ENCODE measurements at regions not wholly inside any gene's neighbourhood (a gene's known extent, or its start where the extent isn't known, plus 50 kb on each side); places are given as distances from the start of the nearest gene placed in this dataset.

- no peak for TF ChIP-seq CTCF (IDR thresholded peaks at IDR 0.05; ENCODE audit: low read depth, low read length)
- H3K4me3 ChIP-seq (ENCODE audit: low read depth, low read length), result no peak overlapping the region
These were observed 136.5 kb upstream of the TNP1 start for GRCh38 chr2:216996279-216996845.

- no peak for TF ChIP-seq CTCF (IDR thresholded peaks at IDR 0.05; ENCODE audit: low read depth, low read length)
- no peak overlapping the region for H3K4me3 ChIP-seq (ENCODE audit: low read depth, low read length)
These were observed 134.5 kb upstream of the TNP1 start for GRCh38 chr2:216994353-216994854.

- no peak overlapping the region for H3K4me3 ChIP-seq (ENCODE audit: low read depth, low read length)
- TF ChIP-seq CTCF (IDR thresholded peaks at IDR 0.05; ENCODE audit: low read depth, low read length), result no peak
These were observed 132.3 kb upstream of the TNP1 start for GRCh38 chr2:216992056-216992675.

GRCh38 chr2:216991563-216991962, 131.7 kb upstream of the TNP1 start:
- no peak for TF ChIP-seq CTCF (IDR thresholded peaks at IDR 0.05; ENCODE audit: low read depth, low read length)
- no peak overlapping the region for H3K4me3 ChIP-seq (ENCODE audit: low read depth, low read length)

GRCh38 chr2:216989340-216990129, 129.7 kb upstream of the TNP1 start:
- no peak overlapping the region for H3K4me3 ChIP-seq (ENCODE audit: low read depth, low read length)
- TF ChIP-seq CTCF (IDR thresholded peaks at IDR 0.05; ENCODE audit: low read depth, low read length), result peak; percentile 29; the same call in 1 of the 2 replicates

- TF ChIP-seq CTCF (IDR thresholded peaks at IDR 0.05; ENCODE audit: low read depth, low read length), result no peak
- no peak overlapping the region for H3K4me3 ChIP-seq (ENCODE audit: low read depth, low read length)
These were observed 127.5 kb upstream of the TNP1 start for GRCh38 chr2:216987252-216987821.

Data from WI38 (cell line).